A673 (cell line): ENCODE measurements at regions not wholly inside any gene's neighbourhood (a gene's known extent, or its start where the extent isn't known, plus 50 kb on each side); places are given as distances from the start of the nearest gene placed in this dataset.

Experiments used
- EZH2 ChIP-seq: fragments of 200-600 bp; sonication (generic); IDR thresholded peaks from 2 replicates; pipeline ENCODE4 v1.6.1; 2017; ENCODE audit warnings: borderline replicate concordance, low read depth, mild to moderate bottlenecking, mixed read lengths, antibody characterized with exemption, low read length; ENCODE audit not compliant: poor library complexity, severe bottlenecking
- TF ChIP-seq, protein P1 (sequence below): fragments of 300-800, 200-600 bp; sonication (generic); conservative IDR thresholded peaks from 2 replicates; pipeline ENCODE4 v1.5.1; 2017; ENCODE audit warnings: low read depth, mild to moderate bottlenecking, antibody characterized with exemption, low read length, moderate library complexity, mixed read lengths

DNA sequence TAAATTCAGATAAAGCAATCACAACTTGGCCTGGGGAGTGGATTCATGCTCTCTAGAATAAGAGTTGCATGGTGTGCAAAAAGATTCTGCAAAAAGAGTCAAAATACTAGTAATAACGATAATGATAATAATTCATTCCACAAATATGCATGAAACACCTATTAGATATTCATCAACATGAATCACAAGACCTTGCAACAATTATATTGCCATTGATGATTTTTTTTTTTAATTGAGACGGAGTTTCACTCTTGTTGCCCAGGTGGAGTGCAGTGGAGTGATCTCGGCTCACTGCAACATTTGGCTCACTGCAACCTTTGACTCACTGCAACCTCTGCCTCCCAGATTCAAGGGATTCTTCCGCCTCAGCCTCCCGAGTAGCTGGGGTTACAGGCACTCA lies 109.2 kb upstream of the FLRT2 start:
- TF ChIP-seq, protein P1, sequence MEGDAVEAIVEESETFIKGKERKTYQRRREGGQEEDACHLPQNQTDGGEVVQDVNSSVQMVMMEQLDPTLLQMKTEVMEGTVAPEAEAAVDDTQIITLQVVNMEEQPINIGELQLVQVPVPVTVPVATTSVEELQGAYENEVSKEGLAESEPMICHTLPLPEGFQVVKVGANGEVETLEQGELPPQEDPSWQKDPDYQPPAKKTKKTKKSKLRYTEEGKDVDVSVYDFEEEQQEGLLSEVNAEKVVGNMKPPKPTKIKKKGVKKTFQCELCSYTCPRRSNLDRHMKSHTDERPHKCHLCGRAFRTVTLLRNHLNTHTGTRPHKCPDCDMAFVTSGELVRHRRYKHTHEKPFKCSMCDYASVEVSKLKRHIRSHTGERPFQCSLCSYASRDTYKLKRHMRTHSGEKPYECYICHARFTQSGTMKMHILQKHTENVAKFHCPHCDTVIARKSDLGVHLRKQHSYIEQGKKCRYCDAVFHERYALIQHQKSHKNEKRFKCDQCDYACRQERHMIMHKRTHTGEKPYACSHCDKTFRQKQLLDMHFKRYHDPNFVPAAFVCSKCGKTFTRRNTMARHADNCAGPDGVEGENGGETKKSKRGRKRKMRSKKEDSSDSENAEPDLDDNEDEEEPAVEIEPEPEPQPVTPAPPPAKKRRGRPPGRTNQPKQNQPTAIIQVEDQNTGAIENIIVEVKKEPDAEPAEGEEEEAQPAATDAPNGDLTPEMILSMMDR: no peak
- no peak for TF ChIP-seq EZH2
